ENCODE measurements at regions not wholly inside any gene's neighbourhood (a gene's known extent, or its start where the extent isn't known, plus 50 kb on each side); places are given as distances from the start of the nearest gene placed in this dataset.

DNA sequence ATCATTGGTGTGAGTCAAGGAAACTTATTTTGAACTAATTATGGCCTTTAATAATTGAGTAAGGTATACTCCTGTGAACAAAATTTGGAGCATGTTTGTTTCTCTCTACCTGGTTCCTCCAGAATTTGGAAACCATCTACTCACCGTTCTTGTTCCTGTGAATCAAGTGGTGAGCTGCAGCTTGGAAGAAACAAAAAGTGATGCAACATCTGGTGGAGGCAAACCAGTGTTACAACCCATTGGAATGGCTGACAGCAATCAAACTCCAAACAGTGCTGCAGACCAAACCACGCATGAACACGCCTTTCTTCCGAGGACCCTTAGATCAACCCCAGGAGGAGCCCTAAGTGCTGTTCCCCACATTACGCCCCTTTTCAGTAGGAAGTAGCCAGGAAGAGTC, 104.7 kb upstream of the VASH1 start:
- H3K4me3 ChIP-seq (replicated peaks; ENCODE audit: low read depth, low read length), result no peak overlapping the region
- TF ChIP-seq, protein P1, sequence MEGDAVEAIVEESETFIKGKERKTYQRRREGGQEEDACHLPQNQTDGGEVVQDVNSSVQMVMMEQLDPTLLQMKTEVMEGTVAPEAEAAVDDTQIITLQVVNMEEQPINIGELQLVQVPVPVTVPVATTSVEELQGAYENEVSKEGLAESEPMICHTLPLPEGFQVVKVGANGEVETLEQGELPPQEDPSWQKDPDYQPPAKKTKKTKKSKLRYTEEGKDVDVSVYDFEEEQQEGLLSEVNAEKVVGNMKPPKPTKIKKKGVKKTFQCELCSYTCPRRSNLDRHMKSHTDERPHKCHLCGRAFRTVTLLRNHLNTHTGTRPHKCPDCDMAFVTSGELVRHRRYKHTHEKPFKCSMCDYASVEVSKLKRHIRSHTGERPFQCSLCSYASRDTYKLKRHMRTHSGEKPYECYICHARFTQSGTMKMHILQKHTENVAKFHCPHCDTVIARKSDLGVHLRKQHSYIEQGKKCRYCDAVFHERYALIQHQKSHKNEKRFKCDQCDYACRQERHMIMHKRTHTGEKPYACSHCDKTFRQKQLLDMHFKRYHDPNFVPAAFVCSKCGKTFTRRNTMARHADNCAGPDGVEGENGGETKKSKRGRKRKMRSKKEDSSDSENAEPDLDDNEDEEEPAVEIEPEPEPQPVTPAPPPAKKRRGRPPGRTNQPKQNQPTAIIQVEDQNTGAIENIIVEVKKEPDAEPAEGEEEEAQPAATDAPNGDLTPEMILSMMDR (IDR thresholded peaks at IDR 0.05; ENCODE audit: low read depth, low read length, missing control alignments), result no peak
- DNase-seq (ENCODE audit: extremely low read depth, low read depth), result no peak

DNA sequence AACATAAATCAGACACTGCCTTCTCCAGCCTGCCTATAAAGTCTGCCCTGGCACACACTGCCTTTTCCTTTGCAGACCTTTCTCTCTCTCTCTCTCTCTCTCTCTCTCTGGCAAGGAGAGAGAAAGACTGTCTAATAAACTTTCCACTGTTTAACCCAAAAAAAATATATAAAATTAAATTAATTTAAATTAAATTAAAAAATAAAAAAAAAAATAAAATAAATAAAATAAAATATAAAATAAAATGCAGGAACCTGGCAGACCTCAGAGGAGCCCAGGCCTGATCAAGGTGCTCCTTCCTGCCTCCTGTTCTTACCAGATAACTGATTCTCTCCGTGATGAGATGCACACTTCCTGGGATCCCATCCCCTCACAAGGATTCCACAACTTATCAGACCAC, 103.9 kb upstream of the VASH1 start:
- TF ChIP-seq, protein P1 (IDR thresholded peaks at IDR 0.05; ENCODE audit: low read depth, low read length, missing control alignments), result no peak
- DNase-seq (ENCODE audit: extremely low read depth, low read depth), result no peak
- no peak overlapping the region for H3K4me3 ChIP-seq (replicated peaks; ENCODE audit: low read depth, low read length)

DNA sequence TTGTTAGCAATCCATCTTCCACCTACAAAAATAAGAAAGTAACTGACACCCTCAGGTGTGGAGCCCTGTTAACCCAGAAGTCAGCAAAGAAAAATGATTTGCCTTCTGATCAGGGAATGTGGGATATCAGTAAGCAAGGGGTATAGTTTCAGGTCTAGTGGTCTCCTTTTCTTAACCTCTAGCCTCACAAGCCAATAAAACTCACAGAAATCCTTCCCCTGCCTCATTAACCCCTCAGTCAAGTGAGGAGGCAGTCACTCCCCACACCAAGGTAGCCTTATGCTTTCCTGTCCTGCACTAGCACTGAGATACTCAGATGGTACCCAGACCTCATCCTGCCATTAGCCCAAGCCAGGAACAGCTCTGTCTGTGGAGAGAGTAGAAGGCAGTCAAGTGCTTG, 103.4 kb upstream of the VASH1 start:
- H3K4me3 ChIP-seq (replicated peaks; ENCODE audit: low read depth, low read length), result no peak overlapping the region
- TF ChIP-seq, protein P1 (IDR thresholded peaks at IDR 0.05; ENCODE audit: low read depth, low read length, missing control alignments), result no peak
- DNase-seq (ENCODE audit: extremely low read depth, low read depth), result no peak

DNA sequence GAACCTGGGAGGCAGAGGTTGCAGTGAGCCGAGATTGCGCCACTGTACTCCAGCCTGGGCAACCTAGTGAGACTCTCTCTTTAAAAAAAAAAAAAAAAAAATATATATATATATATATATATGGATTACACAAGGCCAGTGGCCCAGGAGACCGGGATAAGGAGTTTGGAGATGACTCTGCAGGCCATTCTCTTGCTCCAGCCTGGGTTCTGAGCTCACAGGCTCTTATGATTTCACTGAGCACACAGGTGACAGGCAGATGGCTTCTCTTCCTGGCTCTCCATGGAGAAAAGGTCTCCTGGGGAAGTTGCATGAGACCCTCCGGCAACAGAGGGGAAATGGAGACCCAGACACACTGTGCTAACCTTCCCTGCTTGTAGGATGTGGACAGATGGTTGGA, 98.7 kb upstream of the VASH1 start:
- TF ChIP-seq, protein P1 (IDR thresholded peaks at IDR 0.05; ENCODE audit: low read depth, low read length, missing control alignments), result no peak
- no peak for DNase-seq (ENCODE audit: extremely low read depth, low read depth)
- no peak overlapping the region for H3K4me3 ChIP-seq (replicated peaks; ENCODE audit: low read depth, low read length)

DNA sequence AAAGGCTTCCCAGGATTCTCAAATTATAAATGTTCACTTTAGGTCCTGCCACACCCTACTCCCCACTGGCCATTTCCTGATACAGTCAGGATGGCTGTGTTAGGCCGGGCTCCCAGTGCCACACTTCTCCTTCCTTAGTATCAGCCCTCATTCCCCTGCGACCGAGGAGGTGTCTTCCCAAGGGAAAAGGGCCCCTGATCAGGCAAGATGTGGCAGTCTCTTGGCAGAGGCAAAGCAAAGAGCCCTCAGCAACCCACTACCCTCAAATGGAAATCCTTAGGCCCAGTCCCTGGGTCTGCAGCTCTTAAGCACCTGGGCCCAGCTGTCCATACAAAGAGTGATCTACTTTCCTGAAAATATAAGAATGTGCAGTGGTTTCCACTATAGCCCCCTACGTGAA, 96.5 kb upstream of the VASH1 start:
- TF ChIP-seq, protein P1 (IDR thresholded peaks at IDR 0.05; ENCODE audit: low read depth, low read length, missing control alignments), result no peak

DNA sequence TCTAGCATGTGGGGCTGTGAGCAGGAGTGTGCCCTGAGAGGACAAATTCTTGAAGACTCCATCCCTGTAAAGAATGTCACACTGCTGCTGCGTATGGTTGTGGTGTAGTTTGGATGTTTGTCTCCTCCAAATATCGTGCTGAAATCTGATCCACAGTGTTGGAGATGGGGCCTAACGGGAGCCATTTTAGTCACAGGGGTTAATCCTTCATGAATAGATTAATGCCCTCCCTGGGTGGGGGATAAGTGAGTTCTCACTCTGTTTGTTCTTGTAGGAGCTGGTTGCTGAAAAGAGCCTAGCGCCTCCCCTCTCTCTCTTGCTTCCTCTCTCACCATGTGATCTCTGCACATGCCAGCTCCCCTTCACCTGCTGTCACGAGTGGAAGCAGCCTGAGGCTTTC, 94.5 kb upstream of the VASH1 start:
- H3K4me3 ChIP-seq (replicated peaks; ENCODE audit: low read depth, low read length), result no peak overlapping the region
- TF ChIP-seq, protein P1 (IDR thresholded peaks at IDR 0.05; ENCODE audit: low read depth, low read length, missing control alignments), result no peak
- DNase-seq (ENCODE audit: extremely low read depth, low read depth), result no peak

More for the DNA sequence above, 96.5 kb upstream of the VASH1 start:
- no peak overlapping the region for H3K4me3 ChIP-seq (replicated peaks; ENCODE audit: low read depth, low read length)
- no peak for DNase-seq (ENCODE audit: extremely low read depth, low read depth)

DNA sequence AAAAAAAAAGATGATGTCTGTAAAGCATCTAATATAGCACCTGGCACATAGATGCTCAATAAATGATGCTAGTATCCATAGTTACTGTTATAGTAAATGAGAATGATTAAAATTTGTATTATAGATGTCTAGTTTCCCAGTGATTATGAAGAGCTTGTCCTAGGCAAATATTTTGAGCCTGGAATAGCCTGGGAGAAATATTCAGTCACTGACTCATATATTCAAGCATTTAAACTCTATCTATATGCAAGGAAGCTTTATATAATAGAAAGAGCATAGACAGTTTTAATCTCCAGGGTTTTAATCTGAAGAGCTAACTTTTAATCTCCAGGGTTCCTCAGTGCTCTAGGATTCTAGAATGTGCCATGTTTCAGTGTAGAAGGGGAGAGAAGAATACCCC, 91.5 kb upstream of the VASH1 start:
- no peak overlapping the region for H3K4me3 ChIP-seq (replicated peaks; ENCODE audit: low read depth, low read length)
- TF ChIP-seq, protein P1 (IDR thresholded peaks at IDR 0.05; ENCODE audit: low read depth, low read length, missing control alignments), result no peak
- no peak for DNase-seq (ENCODE audit: extremely low read depth, low read depth)

Measured in HFF-Myc (cell line).